Mesothelial cell of epicardium (in vitro differentiated cells): ENCODE measurements at regions not wholly inside any gene's neighbourhood (a gene's known extent, or its start where the extent isn't known, plus 50 kb on each side); places are given as distances from the start of the nearest gene placed in this dataset.

ENCODE experiments used
- DNase-seq, 2 experiments: peaks; one replicate each; pipeline ENCODE4 v3.0.0; 2021; ENCODE audit warnings: low spot score in 2 of 2; ENCODE audit not compliant: unreplicated experiment in 2 of 2
- H3K27ac Mint-ChIP-seq: 2 replicates; pipeline ENCODE4 v1.8.0; 2021; ENCODE audit warnings: mixed read lengths
- H3K27me3 Mint-ChIP-seq: 2 replicates; pipeline ENCODE4 v1.8.0; 2021; ENCODE audit warnings: low read depth, mixed read lengths
- H3K36me3 Mint-ChIP-seq: 2 replicates; pipeline ENCODE4 v1.8.0; 2021; ENCODE audit warnings: mixed read lengths
- H3K4me1 Mint-ChIP-seq: 2 replicates; pipeline ENCODE4 v1.8.0; 2021; ENCODE audit warnings: mixed read lengths
- H3K4me3 Mint-ChIP-seq: 2 replicates; pipeline ENCODE4 v1.8.0; 2021; ENCODE audit warnings: mild to moderate bottlenecking, moderate library complexity, mixed read lengths
- H3K9me3 Mint-ChIP-seq: 2 replicates; pipeline ENCODE4 v1.8.0; 2021; ENCODE audit warnings: mixed read lengths
- CTCF ChIP-seq: fragments of 200-600 bp; sonication (generic); IDR thresholded peaks from one replicate; pipeline ENCODE4 v1.5.0; 2021; ENCODE audit warnings: antibody characterized with exemption; ENCODE audit not compliant: unreplicated experiment

GRCh38 chr3:113058188-113058587, 67.4 kb downstream of the GTPBP8 start:
- Mint-ChIP-seq H3K27me3 (no peaks in the 10 kb centered on the region), H3K4me1 (peaks cover 4% of the 10 kb centered on the region), H3K27ac (no peak overlapping the region), H3K9me3 (no peaks in the 10 kb centered on the region), H3K36me3 (peaks cover 2% of the 10 kb centered on the region), H3K4me3 (no peak overlapping the region)
- TF ChIP-seq CTCF, result no peak
- DNase-seq, result no peak

GRCh38 chr3:113062705-113063104, 71.9 kb downstream of the GTPBP8 start:
- Mint-ChIP-seq H3K9me3 (peaks cover 19% of the 10 kb centered on the region), H3K4me3 (no peak overlapping the region), H3K36me3 (peaks cover 23% of the 10 kb centered on the region), H3K27me3 (no peaks in the 10 kb centered on the region), H3K27ac (no peak overlapping the region), H3K4me1 (no peaks in the 10 kb centered on the region)
- no peak for DNase-seq
- TF ChIP-seq CTCF, result no peak

- H3K27ac Mint-ChIP-seq, result no peak overlapping the region
- H3K4me1 Mint-ChIP-seq, result no peaks in the 10 kb centered on the region
- H3K9me3 Mint-ChIP-seq, result peaks cover 22% of the 10 kb centered on the region
- H3K27me3 Mint-ChIP-seq, result no peaks in the 10 kb centered on the region
- H3K36me3 Mint-ChIP-seq, result peaks cover 23% of the 10 kb centered on the region
- H3K4me3 Mint-ChIP-seq, result no peak overlapping the region
- TF ChIP-seq CTCF, result no peak
- no peak for DNase-seq
Observed at GRCh38 chr3:113063126-113063894, 72.5 kb downstream of the GTPBP8 start.

- no peak overlapping the region for H3K4me3 Mint-ChIP-seq
- TF ChIP-seq CTCF, result no peak
- H3K27me3 Mint-ChIP-seq, result no peaks in the 10 kb centered on the region
- no peak for DNase-seq
- H3K4me1 Mint-ChIP-seq, result no peaks in the 10 kb centered on the region
- H3K9me3 Mint-ChIP-seq, result peaks cover 30% of the 10 kb centered on the region
- H3K36me3 Mint-ChIP-seq, result peaks cover 23% of the 10 kb centered on the region
- no peak overlapping the region for H3K27ac Mint-ChIP-seq
Observed at GRCh38 chr3:113064183-113064582, 73.4 kb downstream of the GTPBP8 start.

- Mint-ChIP-seq H3K27me3 (no peaks in the 10 kb centered on the region), H3K4me3 (no peak overlapping the region), H3K9me3 (peaks cover 30% of the 10 kb centered on the region), H3K27ac (no peak overlapping the region), H3K4me1 (no peaks in the 10 kb centered on the region), H3K36me3 (peaks cover 23% of the 10 kb centered on the region)
- DNase-seq, result no peak
- no peak for TF ChIP-seq CTCF
Observed at GRCh38 chr3:113065336-113065735, 74.6 kb downstream of the GTPBP8 start.
